ENCODE measurements at regions not wholly inside any gene's neighbourhood (a gene's known extent, or its start where the extent isn't known, plus 50 kb on each side); places are given as distances from the start of the nearest gene placed in this dataset.
"Not testable (repeated sequence)": the region's sequence is repeated elsewhere in the genome, so short reads cannot be mapped to it uniquely, and the experiment has no call there.

DNA sequence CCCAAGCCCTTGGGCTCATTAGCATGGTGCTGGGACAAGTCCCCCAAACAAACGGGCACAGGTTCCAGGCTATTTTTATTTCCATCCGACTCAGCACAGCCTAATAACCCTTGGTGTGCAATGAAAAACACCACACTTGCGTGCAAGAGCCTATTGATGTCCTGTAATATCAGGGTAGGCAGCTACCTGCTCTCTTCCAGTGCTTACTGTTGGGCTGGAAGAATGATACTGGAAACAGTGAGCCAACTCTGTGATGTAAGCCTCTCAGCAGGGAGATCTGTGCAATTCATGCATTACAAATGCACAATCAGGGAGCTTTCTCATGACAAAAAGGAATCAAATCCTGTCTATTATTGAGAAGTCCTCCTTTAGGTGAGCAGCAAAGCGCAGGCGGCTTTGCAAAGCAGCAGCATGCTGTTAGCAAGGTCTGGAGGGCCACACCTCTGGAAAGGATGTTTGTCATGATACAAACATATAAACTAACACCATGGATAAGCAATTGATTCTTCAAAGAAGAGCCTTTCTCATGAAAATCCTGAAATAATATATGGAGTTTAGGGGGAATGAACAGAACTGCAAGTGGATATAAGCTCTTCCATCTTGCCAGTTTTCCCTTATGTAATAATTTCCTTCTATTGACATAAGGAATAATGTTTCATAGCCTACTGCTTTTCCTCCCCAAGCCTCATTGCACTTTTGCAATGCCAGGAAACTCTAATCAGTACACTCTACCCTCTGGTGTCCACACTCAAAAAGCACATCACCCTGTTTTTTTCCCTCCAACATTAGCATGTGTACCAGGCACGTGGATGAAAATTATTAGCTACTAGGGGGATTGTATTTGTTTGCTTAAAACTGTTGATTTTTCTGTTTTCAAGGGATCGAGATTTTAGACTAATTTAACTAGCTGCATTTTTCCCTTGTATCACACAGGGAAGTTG is 151.1 kb downstream of the ATP6V0E2 start:
- not testable (repeated sequence) for H3K9me3 Mint-ChIP-seq, H3K27ac Mint-ChIP-seq, H3K36me3 Mint-ChIP-seq, DNase-seq, H3K4me1 Mint-ChIP-seq, H3K4me3 Mint-ChIP-seq, H3K27me3 Mint-ChIP-seq

DNA sequence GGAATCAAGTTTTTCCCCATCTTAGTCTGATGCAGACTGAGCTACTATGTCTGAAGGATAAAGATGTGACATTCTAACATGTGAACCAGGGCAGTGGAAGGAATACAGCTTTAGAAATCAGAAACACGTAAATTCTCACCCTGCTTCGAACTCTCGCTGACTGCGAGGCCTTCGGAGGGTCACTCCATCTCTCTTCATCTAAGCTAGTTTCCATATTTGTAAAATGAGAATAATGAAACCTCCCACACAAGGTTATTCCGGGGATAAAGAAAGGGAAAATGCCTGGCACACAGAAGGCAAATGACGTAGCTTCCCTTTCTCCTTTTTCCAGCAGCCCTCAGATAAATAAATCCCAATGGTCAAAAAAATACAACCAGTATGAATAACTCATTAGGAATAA is 152.0 kb downstream of the ATP6V0E2 start:
- DNase-seq, H3K4me3 Mint-ChIP-seq, H3K4me1 Mint-ChIP-seq, H3K27me3 Mint-ChIP-seq, H3K27ac Mint-ChIP-seq, H3K36me3 Mint-ChIP-seq, H3K9me3 Mint-ChIP-seq: not testable (repeated sequence)

DNA sequence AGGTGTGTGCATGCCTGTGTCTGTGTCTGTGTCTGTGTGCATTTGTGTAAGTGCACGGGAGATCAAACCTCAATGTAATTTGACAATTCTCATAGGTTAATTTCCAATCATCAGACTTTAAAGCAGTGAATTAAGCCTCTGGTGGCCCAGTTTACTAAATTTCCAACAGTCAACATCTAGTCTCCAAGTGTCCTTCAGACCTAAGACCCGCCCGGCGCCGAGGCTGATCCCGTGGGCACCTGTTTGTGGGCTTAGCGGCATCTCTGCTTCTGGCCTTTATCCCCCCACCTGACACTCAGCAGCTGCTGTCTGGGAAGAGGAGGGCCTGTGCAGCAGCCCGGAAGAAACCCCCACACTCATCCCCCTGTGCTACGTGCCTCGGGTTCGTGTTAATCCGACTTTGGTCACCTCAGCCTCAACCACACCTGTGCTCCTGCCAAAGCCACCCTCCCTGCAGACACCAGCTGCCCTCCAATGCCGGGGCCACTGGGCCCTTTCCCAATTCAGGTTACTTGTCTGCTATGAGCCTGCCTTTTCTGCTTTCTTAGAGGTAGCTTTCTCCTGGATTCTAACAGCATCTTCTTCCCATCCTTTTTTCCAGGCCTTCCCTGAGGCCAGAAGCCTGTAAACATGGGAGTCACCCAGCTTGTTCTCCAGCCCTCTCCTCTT is 154.7 kb downstream of the ATP6V0E2 start:
- H3K4me1 Mint-ChIP-seq, H3K4me3 Mint-ChIP-seq, H3K27me3 Mint-ChIP-seq, H3K36me3 Mint-ChIP-seq, H3K9me3 Mint-ChIP-seq, DNase-seq, H3K27ac Mint-ChIP-seq: not testable (repeated sequence)

DNA sequence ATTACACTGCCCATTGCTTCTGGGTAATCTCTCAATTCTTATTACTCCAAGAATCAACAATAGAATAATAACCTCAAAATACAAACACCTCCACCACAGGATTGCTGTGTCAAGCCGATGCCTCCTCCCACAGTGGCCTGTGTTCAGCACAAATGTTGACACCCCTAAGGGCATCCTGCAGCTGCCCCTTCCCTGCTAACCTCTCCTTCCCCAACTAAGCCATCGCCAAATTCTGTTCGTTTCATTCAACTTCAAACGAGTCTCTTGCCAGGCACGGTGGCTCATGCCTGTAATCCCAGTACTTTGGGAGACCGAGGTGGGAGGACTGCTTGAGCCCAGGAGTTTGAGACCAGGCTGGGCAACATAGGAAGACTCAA is 155.2 kb downstream of the ATP6V0E2 start:
- not testable (repeated sequence) for H3K27ac Mint-ChIP-seq, H3K4me3 Mint-ChIP-seq, H3K9me3 Mint-ChIP-seq, H3K4me1 Mint-ChIP-seq, H3K27me3 Mint-ChIP-seq, DNase-seq, H3K36me3 Mint-ChIP-seq

DNA sequence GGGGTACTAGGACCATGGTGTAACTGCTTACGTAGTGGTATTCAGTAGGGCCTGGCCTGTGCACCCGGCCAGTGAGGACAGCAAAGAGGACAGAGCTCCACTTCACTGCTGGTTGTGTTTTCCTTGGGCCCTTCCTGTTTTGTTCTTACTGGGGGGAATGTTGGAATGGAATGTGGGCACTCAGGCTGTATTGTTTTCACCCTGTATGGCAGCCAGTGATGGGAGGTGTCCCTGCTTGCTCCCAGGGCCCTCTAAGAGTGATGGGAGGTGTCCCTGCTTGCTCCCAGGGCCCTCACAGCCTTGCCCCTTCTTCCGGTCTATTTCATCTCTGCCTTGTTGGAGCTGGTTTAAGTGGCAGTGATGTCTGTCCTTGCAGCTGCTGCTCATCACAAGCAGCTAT is 158.0 kb downstream of the ATP6V0E2 start:
- H3K4me1 Mint-ChIP-seq, H3K27ac Mint-ChIP-seq, H3K4me3 Mint-ChIP-seq, H3K36me3 Mint-ChIP-seq, H3K27me3 Mint-ChIP-seq, H3K9me3 Mint-ChIP-seq, DNase-seq: not testable (repeated sequence)

DNA sequence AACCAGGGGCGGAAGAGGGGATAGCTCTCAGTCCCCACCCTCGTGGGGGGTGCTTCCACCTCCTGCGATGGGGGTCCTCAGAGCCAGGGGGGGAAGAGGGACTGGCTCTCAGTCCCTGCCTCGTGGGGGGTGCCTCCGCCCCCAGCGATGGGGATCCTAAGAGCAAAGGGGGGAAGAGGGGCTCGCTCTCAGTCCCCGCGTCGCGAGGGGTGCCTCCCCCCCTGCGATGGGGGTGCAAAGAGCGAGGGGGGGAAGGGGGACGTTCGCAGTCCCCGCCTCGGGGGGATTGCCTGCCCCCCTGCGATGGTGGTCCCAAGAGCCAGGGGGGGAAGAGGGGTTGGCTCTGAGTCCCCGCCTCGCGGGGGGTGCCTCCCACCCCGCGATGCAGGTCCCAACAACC is 159.9 kb downstream of the ATP6V0E2 start:
- not testable (repeated sequence) for H3K27me3 Mint-ChIP-seq, DNase-seq, H3K9me3 Mint-ChIP-seq, H3K36me3 Mint-ChIP-seq, H3K4me1 Mint-ChIP-seq, H3K27ac Mint-ChIP-seq, H3K4me3 Mint-ChIP-seq

DNA sequence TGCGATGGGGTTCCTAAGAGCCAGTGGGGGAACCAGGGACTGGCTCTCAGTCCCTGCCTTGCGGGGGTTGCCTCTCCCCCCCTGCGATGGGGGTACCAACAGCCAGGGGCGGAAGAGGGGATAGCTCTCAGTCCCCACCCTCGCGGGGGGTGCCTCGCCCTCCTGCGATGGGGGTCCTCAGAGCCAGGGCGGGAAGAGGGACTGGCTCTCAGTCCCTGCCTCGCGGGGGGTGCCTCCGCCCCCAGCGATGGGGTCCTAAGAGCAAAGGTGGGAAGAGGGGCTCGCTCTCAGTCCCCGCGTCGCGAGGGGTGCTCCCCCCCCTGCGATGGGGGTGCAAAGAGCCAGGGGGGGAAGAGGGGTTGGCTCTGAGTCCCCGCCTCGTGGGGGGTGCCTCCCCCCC is 162.0 kb downstream of the ATP6V0E2 start:
- not testable (repeated sequence) for H3K27me3 Mint-ChIP-seq, H3K4me1 Mint-ChIP-seq, DNase-seq, H3K27ac Mint-ChIP-seq, H3K9me3 Mint-ChIP-seq, H3K4me3 Mint-ChIP-seq, H3K36me3 Mint-ChIP-seq

DNA sequence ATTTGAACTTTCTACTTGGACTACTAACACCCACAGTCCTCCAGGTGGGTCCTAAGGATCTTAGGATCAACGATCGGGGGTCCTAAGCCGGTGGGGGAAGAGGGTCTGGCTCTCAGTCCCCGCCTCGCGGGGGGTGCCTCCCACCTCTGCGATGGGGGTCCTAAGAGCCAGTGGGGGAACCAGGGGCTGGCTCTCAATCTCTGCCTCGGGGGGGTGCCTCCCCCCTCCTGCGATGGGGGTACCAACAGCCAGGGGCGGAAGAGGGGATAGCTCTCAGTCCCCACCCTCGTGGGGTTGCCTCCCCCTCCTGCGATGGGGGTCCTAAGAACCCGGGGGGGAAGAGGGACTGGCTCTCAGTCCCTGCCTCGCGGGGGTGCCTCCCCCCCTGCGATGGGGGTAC is 165.3 kb downstream of the ATP6V0E2 start:
- DNase-seq, H3K9me3 Mint-ChIP-seq, H3K27ac Mint-ChIP-seq, H3K4me1 Mint-ChIP-seq, H3K27me3 Mint-ChIP-seq, H3K4me3 Mint-ChIP-seq, H3K36me3 Mint-ChIP-seq: not testable (repeated sequence)

DNA sequence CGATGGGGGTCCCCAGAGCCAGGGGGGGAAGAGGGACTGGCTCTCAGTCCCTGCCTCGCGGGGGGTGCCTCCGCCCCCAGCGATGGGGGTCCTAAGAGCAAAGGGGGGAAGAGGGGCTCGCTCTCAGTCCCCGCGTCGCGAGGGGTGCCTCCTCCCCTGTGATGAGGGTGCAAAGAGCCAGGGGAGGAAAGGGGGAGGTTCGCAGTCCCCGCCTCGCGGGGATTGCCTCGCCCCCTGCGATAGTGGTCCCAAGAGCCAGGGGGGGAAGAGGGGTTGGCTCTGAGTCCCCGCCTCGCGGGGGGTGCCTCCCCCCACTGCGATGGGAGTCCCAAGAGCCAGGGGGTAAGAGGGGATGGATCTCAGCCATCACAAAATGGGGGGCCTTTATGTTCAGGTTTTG is 168.5 kb downstream of the ATP6V0E2 start:
- H3K9me3 Mint-ChIP-seq, H3K27ac Mint-ChIP-seq, DNase-seq, H3K4me1 Mint-ChIP-seq, H3K36me3 Mint-ChIP-seq, H3K4me3 Mint-ChIP-seq: not testable (repeated sequence)
- peaks cover 18% of the 10 kb centered on the region for H3K27me3 Mint-ChIP-seq

DNA sequence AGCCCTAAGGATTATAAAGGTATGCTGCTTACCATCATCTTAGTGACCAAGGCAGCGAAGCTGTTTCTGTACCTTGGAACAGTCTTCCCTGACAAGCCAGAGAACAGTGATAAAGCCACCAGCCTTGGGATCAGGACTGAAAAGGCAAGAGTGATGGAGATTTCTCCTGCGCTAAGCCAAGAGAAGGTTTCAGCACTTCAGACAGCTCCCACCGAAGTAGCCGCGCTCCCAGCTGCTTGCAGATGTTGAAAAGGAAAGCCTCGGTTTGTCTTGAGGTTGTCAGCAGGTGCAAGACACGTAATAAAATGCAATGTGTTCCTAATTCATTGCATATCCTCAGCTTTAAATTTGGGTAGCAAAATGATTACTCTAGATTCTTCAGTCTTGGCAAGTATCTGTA is 171.0 kb downstream of the ATP6V0E2 start:
- H3K27ac Mint-ChIP-seq, H3K9me3 Mint-ChIP-seq, H3K4me3 Mint-ChIP-seq: not testable (repeated sequence)

DNA sequence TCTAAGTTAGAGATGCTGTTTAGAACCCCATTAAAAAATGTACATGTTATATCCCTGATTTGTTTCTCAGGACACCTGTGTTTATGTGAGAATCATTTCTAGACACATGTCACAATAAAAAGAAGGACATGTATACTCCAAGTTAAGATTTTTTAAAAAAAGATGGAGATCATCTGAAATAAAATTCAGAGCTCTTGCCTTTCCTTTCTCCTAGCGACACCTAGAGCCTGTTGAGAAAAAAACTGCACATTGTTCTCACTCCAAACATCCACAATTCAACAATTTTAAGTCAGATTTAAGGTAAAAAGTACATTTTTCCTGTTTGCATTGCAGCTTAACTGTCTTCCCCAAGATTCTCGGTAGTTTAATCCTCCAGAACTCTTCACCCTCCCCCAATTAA is 171.8 kb downstream of the ATP6V0E2 start:
- not testable (repeated sequence) for H3K9me3 Mint-ChIP-seq, H3K27ac Mint-ChIP-seq, DNase-seq, H3K4me1 Mint-ChIP-seq, H3K36me3 Mint-ChIP-seq, H3K4me3 Mint-ChIP-seq
- H3K27me3 Mint-ChIP-seq = peaks cover 33% of the 10 kb centered on the region

More for the DNA sequence above, 171.0 kb downstream of the ATP6V0E2 start:
- peaks cover 28% of the 10 kb centered on the region for H3K27me3 Mint-ChIP-seq
- H3K36me3 Mint-ChIP-seq, H3K4me1 Mint-ChIP-seq: not testable (repeated sequence)
- peak; percentile 16 for DNase-seq

DNA sequence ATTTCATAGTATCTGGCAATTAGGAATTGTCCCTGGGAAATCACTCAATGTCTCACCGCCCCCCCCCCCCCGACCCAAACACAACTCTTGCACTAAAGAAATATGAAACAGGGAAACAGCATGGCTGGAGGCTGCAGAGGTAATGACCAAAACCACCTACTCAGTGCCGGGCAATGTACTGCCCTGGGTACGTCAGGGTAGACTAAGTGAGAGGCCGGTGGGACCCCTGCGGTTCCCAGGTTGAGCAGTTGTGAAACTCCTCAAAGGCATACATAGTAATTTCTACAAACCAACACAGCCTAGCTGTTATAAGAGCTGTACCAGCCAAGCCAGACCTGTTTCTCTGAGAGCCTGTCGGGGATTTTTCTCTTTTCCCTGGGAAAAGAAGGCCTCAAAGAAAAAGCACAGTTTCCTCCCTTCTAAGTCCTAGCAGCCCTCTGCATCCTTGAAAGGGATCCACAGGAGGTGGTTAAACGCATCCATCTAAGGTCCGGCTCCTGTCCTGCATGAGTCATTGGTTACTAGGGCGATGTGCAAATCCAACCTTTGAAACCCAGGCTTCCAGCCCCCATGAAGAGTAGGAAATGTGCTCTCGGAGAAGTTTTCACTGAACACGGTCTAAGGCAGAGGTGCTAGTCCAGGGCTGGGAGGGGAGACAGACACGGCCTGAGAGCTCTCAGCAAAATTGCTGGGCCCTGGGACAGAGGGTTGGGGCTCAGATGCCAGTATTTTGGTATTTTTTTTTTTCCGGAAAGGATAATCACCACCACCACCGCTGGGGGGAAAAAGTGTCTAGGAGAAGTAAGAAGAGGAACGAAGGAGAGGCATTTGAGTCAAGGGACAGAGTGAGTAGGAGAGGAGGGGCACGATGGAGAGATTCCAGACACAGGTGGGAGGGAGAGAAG is 172.8 kb downstream of the ATP6V0E2 start:
- H3K36me3 Mint-ChIP-seq, H3K9me3 Mint-ChIP-seq, H3K27ac Mint-ChIP-seq, H3K4me1 Mint-ChIP-seq, DNase-seq: not testable (repeated sequence)
- Mint-ChIP-seq H3K4me3 (peak overlapping the region; percentile 71), H3K27me3 (peaks cover 33% of the 10 kb centered on the region)

DNA sequence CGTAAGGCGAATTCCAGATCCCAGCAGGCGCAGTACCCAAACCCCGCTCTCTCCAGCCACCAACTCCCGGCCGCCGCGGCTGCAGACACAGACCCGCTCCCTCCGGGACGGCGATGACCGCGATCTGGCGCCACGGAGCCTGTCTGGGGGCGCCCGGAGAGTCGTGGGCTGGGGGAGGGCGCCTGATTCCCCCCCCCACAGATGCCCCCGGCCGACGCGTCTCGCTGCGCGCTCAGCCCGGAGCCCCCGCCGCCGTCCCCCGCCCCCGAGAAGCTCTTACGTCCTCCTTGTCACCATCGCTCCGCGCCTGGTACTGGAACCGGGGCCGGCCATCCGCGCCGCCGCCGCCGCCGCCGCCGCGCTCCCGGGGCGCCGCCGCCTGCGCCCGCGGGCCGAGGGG is 173.6 kb downstream of the ATP6V0E2 start:
- not testable (repeated sequence) for H3K4me1 Mint-ChIP-seq, H3K9me3 Mint-ChIP-seq, H3K36me3 Mint-ChIP-seq, H3K27ac Mint-ChIP-seq
- H3K4me3 Mint-ChIP-seq = peak overlapping the region; percentile 71
- DNase-seq = peak; percentile 32
- peaks cover 33% of the 10 kb centered on the region for H3K27me3 Mint-ChIP-seq

DNA sequence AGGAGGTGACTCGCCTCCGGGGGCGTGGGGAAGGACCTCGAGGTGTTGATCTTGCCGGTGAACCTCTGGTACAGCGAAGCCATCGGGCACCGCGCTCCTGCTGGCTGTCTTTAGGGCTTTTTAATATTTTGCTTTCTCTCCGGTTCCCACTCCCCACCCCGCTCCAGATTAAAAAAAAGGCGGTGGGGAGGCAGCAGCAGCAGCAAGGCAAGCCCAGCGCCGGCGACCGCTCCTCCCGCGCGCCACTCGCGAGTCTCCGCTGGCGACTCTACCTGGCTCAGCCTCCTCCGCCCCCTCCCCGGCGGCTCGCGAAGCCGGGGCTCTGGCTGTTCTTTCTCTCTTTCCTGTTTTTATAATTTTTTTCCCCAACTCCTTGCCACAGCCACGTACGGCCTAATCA is 174.0 kb downstream of the ATP6V0E2 start:
- H3K27me3 Mint-ChIP-seq = peaks cover 33% of the 10 kb centered on the region
- not testable (repeated sequence) for H3K36me3 Mint-ChIP-seq, H3K9me3 Mint-ChIP-seq, H3K27ac Mint-ChIP-seq, H3K4me1 Mint-ChIP-seq
- DNase-seq = peak; percentile 27
- H3K4me3 Mint-ChIP-seq = peak overlapping the region; percentile 82

DNA sequence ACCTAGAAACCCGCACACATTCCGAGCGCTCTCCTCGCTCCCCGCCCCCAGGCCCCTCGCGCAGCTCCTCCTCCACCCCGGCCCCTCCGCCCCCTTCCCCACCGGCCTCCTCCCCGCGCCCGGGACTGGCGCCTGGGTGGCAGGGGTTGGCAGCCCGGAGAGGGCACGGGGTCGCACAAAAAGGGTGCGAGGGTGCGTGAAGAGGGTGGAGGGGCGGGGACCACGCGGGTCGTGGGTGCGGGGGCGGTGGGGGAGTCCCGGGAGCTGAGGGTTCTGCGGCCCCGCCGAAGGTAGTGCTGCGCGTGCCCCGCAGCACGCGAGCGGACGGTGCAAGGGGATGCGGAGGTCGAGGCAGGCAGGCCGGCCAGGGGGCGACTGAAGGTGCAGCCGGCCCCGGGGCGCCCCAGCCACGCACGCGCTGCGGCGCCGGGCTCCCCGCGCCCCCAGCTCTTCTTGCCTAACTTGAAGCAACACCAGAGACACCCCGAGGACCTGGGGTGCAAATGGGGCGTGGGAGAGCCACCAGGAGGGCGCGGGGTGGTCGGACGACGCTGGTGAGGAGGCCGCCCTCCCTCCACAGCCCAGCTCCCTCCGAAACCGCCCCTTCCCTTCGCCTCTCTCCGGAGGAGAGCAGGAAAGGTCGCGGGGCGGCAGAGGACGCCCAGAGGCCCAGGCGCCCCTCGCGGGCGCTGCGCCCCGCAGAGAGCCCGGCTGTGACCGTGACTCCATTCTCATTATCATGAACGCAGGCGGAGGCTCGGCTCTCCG is 174.7 kb downstream of the ATP6V0E2 start:
- not testable (repeated sequence) for H3K27ac Mint-ChIP-seq, H3K9me3 Mint-ChIP-seq, H3K4me1 Mint-ChIP-seq, H3K36me3 Mint-ChIP-seq
- DNase-seq = peak; percentile 25
- peaks cover 33% of the 10 kb centered on the region for H3K27me3 Mint-ChIP-seq
- H3K4me3 Mint-ChIP-seq = peak overlapping the region; percentile 82
